HPDE6-E6E7 (cell line): ENCODE measurements at regions not wholly inside any gene's neighbourhood (a gene's known extent, or its start where the extent isn't known, plus 50 kb on each side); places are given as distances from the start of the nearest gene placed in this dataset.

Source experiments
- DNase-seq: peaks from one replicate; pipeline ENCODE4 v3.0.0; 2011; ENCODE audit warnings: missing footprints; ENCODE audit errors: extremely low spot score

DNA sequence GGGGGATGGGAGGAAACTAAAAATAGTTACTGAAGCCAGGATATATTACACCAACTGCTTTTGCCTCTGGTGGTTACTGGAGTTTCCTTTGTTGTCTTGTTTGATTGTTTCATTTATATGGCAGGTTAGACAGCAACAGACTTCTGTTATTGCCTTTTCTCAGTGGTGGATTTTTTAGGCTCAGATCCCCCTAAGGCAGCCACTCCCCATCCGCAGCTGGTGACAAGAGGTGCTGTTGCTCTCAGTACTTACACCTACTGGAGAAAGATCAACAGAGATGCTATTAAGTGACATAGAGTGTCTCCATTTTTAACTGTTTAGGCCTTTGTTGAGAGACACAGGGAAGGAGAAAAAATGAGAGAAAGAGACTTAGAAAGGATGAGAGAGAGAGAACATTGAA lies 552.1 kb downstream of the PKHD1 start:
- no peak for DNase-seq

GRCh38 chr6:51536728-51537127 lies 550.7 kb downstream of the PKHD1 start:
- DNase-seq, result no peak

GRCh38 chr6:51541847-51542246 lies 545.6 kb downstream of the PKHD1 start:
- DNase-seq, result peak; percentile 15

GRCh38 chr6:51542475-51542874 lies 544.9 kb downstream of the PKHD1 start:
- DNase-seq, result no peak

DNA sequence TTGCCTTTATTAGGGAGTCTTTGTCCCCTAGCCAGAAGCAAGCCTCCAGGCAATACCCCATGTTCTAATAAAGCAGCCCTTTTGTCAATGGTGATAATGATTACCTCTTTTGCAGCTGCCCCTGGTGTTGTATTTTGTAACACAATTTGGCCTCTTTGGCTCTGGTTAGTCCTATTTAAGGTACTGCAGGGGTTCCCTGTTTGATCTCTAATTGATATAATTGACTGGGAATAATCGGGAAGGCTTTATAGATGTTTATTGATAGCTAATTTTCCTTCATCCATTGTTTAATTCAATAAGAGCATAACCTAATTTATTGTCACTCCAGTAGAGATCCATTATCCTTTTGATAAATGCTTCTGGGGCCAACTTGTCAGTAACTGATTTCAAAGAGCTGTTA lies 537.2 kb downstream of the PKHD1 start:
- no peak for DNase-seq

DNA sequence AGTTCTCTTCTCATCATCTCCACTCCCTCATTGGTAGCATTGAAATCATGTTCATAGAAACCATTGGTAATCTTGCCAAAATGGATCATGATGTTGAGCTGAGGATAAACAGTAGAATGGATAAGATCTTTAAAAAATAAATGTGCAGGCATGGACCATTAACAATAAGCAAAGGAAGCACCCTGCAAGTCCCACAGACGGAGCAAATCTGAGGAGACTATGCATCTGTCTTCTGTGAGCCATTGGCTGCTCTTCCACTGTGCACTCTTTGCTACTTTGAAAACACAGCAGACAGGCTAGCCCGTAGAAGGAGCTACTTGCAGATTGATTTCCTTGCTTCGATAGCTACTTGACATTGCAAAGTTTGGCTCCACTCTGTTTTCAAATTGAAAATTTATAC lies 535.0 kb downstream of the PKHD1 start:
- no peak for DNase-seq

GRCh38 chr6:51553246-51554015 lies 534.0 kb downstream of the PKHD1 start:
- no peak for DNase-seq

GRCh38 chr6:51554029-51554428 lies 533.4 kb downstream of the PKHD1 start:
- DNase-seq, result no peak

DNA sequence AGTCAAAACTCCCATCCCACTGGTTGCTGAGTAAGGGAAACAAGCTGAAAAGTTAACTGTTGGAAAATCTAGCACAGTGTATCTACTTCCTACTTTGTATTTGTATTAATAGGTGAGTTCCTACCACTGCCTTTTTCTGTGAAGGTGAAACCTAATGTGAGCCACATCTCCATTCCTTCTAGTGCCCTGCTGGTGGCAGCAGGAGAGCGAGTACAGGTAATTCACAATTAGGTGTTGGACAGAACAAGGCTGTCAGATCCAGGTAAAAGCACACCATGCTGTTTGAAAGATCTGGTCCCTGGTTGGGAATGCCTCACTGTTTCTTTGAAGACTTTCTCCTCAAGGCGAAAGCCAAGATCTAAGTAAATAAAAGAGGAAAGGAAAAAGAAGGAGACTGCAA lies 528.4 kb downstream of the PKHD1 start:
- DNase-seq, result peak; percentile 43

DNA sequence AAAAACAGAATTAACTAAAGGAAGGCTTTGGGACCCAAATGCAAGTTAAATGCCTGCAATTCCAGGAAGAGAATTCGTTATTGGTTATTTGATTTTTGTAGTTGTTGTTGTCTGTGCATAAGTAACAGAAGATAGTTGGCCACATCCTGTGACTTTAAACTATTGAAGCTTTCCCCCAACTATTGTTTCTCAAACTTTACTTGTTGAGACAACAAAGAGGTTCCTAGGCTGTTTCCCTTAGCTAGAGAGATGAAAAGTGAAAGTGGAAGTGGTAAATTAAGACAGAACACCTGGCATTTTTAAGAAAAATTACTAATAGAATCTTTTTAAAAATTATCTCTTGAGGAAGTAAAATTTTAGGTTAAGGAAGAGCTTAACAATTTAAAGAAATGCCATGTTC lies 525.2 kb downstream of the PKHD1 start:
- DNase-seq, result no peak
